A673 (cell line): ENCODE measurements at regions not wholly inside any gene's neighbourhood (a gene's known extent, or its start where the extent isn't known, plus 50 kb on each side); places are given as distances from the start of the nearest gene placed in this dataset.
"Not testable (repeated sequence)": the region's sequence is repeated elsewhere in the genome, so short reads cannot be mapped to it uniquely, and the experiment has no call there.

ENCODE experiments used
- EZH2 ChIP-seq: fragments of 200-600 bp; sonication (generic); IDR thresholded peaks from 2 replicates; pipeline ENCODE4 v1.6.1; 2017; ENCODE audit warnings: borderline replicate concordance, low read depth, mild to moderate bottlenecking, mixed read lengths, antibody characterized with exemption, low read length; ENCODE audit not compliant: poor library complexity, severe bottlenecking
- TF ChIP-seq, protein P1 (sequence below): fragments of 300-800, 200-600 bp; sonication (generic); conservative IDR thresholded peaks from 2 replicates; pipeline ENCODE4 v1.5.1; 2017; ENCODE audit warnings: low read depth, mild to moderate bottlenecking, antibody characterized with exemption, low read length, moderate library complexity, mixed read lengths

- TF ChIP-seq, protein P1, sequence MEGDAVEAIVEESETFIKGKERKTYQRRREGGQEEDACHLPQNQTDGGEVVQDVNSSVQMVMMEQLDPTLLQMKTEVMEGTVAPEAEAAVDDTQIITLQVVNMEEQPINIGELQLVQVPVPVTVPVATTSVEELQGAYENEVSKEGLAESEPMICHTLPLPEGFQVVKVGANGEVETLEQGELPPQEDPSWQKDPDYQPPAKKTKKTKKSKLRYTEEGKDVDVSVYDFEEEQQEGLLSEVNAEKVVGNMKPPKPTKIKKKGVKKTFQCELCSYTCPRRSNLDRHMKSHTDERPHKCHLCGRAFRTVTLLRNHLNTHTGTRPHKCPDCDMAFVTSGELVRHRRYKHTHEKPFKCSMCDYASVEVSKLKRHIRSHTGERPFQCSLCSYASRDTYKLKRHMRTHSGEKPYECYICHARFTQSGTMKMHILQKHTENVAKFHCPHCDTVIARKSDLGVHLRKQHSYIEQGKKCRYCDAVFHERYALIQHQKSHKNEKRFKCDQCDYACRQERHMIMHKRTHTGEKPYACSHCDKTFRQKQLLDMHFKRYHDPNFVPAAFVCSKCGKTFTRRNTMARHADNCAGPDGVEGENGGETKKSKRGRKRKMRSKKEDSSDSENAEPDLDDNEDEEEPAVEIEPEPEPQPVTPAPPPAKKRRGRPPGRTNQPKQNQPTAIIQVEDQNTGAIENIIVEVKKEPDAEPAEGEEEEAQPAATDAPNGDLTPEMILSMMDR = not testable (repeated sequence)
- not testable (repeated sequence) for TF ChIP-seq EZH2
Observed at GRCh38 chr16:66084731-66085130, 281.8 kb upstream of the CDH5 start.
